GM19463 (cell line): ENCODE measurements at regions not wholly inside any gene's neighbourhood (a gene's known extent, or its start where the extent isn't known, plus 50 kb on each side); places are given as distances from the start of the nearest gene placed in this dataset.

Source experiments
- ATAC-seq: cut with Tn5 transposase; IDR thresholded peaks from one replicate; pipeline ENCODE4 v1.9.1; 2021; ENCODE audit warnings: mild to moderate bottlenecking, moderate library complexity; ENCODE audit not compliant: unreplicated experiment

DNA sequence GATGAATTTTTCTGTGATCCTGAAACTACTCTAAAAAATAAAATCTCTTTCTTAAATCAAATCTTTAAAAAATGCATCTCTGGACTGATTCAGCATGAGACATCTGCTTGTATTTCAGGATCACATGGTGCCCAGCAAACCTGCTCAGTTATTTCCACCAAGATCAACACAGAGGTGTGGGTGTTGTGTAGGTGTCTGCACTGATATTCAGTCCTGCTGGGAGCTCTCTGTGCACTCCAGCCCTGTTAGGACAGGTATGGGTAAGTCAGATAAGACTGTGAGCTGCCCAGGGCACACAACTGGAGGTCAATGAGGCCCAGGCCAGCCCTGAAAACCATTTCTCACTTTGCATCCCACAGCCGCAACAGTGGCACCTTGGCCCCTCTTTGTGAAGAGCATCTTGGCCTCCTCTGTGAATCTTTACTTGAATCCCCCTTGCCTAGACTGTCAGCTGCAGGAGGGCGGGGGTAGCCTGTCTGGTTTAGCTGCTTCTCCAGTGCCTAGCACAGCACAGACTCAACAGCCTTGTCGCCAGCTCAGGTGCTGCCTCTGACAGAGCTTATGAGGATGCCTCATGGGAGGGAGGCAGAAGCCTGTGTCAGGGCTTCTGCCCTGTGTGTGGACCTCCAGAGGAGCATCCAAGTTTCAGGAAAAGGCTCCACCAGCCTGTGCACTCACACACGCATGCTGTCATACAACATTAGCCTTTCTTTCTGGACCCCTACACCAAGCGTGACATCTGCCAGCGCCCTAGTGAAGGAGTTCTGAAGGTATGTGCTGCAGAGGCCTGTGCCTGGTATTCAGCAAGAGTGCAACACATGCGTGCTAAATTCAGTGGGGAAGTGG lies 187.6 kb upstream of the CST7 start:
- ATAC-seq = no peak

DNA sequence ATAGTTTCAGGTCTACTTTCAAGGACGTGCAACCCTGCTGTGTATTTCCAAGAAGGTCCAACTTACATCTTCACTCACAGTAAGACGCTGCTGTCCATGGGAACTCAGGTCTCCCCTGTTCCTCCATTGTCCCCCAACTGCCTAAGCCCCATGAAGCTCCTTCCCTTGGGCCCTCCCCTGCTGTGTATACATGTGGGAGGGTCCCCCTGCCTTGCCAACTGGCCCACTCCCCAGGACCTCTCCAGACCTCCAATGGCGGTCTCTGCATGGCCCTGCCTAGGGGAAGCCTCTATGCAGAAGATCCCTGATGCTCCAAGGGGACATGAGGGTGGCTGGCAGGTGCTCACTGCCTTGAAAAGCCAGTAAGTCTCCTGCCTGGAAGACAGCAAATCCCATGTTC lies 186.7 kb upstream of the CST7 start:
- no peak for ATAC-seq

DNA sequence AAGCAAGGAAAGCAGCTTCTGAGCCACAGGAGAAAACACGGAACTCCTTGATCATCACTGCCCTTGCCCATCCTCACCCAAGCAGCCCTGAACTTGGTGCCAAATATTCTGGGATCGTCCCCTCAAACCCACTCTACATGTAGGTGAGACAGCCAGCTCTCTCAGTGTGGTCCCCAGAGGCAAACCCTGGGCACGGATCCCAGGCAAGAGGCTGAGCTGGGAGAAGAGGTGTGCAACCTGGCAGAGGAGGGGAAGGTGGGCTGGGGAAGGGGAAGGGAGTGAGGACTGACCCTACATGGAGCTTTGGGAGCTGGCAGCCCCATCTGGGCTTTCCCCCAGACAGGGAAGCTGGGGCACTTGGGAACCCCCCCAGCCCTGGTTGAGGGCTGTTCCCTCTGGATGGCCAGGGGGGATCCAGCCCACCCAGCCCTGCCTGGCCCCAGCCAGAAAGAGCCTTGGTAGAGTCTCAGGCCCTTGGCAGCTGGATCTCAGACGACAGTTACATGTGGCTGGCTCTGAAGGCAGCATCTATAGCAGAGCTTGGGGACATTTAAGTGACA lies 186.2 kb upstream of the CST7 start:
- no peak for ATAC-seq

DNA sequence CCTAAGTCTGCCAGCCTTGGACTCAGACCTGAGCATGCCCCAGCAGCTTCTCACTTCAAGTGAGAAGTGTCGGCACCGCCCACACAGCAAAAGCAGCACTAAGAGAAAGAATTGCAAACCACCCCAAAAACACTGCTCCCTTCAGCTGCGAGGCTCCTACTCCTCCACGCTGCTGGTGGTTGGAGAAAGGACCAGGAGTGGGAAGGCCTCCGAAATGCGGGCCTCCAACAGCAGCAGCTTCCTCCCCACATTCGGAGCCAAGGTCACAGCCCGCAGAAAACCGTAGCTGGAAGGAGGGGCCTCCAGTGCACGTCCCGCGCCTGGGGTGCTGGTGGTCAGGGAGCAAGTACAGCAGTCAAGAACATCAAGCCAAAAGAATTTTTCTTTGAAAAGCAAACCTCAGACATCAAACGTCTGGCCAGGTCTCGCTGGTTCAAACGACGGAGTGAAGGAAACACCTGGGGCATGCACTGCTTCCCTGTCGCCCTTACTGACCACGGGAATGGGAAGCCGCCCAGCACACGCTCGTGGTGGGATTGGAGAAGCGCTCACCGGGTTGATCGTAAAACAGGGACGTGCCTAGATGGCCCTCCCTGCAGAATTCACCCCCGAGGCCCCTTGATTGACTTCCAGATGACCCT lies 185.6 kb upstream of the CST7 start:
- ATAC-seq = no peak

DNA sequence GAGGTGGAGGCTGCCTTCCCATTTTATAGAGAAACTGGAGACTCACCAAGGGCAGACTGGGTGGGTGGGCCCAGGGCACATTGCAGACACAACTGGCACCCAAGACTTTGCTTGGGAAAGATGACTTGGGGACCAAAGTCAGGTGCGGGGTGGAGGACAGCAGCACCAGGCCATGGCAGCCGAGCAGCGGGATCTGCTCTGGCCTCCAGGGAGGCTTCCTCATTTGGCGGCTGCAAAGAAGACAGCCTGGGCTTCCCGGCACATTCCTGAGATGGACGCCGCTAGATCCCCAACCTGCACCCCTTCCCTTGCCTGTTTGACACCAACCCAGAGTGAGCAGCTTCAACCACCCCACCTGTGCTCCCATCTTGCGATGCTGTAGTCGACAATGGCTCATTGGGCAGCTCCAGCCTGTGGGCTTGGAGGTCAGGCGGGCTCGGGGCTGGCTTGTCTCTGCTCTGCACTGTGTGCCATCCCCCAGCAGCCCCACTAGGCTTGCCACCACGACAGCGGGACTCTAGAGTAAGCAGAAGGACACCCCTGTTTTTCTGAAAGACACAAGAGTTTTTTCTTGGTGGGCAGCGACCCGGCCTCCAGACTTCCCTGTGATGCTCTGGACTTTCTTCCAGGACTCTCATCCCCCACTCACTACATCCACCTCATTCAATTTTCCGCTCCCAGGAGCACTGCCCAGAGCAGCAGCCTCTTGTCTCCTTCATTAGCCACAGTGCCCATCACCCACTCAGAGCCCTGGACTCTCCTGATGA lies 184.9 kb upstream of the CST7 start:
- ATAC-seq = no peak

DNA sequence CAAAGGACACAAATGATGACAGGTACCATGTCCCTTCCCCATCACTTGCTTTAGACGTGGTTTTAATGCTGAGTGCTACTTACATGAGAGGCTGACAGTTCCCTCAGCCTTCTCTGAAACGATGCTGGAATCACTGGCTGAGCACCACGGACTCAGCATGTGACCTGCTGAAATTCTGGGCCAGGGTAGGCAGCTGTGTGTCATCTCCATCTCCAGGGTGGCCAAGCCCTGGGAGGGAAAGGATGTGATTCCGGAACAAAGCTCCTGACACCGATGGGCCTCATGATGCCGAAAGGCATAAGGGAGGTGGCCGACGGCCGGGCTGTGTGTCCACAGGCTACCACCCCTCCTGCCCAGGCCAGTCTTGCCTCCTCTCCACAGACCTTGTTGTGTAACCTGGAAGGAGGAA lies 184.3 kb upstream of the CST7 start:
- no peak for ATAC-seq

DNA sequence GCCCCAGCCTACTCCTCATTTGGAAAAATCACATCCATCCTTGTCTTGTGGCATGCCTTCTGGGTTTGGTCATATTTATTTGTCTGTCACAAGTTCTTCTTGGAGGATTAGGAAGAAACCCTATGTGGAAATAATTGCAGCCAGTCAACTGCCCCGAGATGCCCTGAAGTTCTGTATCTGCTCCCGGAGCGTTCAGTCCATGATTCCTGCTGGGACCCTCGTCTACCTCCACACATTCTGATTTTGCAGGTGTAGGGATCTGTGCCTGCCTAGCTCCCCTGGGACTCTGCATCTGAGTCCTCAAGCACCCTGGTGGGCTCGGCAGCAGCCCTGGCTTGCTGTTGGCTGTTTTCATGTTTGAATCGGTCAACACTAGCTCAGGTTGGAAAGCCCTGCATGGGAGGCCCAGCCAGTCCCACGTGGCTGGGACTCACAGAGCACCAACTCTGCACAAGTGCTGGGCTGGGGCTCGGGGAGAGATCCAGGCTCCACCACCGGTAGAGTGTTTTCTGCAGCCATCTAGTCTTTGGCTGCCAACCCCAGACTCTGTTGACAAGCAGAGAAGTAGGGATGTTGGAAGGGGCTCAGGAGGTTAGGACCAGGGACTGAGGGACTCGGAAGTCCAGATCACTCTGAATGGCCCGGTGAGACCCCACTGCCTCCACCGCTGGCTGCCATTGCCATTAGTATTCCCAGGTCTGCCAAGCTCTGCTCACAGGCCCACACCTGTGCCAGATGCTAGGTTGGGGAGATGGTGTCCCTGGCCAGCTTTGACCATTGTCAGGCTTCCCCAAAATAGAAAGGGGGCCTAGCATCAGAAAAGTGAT lies 183.5 kb upstream of the CST7 start:
- ATAC-seq = no peak

DNA sequence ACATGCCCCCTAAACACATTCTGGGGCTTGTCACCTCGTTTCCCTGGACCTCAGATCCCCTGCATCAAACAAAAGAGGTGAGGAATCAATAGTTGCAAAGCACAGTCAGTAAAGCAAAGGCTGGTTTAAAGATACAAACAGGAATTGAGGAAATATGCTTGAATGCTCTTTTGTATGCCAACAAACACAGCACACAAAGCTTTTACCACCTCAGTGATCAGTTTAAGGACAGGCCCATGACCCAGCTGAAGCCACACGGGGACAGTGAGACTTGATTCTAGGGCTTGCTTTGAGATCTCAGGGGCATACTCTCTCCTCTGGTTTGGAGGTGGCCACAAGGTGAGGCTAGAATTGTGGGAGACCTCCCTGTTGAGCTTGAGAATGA lies 182.9 kb upstream of the CST7 start:
- ATAC-seq = no peak

DNA sequence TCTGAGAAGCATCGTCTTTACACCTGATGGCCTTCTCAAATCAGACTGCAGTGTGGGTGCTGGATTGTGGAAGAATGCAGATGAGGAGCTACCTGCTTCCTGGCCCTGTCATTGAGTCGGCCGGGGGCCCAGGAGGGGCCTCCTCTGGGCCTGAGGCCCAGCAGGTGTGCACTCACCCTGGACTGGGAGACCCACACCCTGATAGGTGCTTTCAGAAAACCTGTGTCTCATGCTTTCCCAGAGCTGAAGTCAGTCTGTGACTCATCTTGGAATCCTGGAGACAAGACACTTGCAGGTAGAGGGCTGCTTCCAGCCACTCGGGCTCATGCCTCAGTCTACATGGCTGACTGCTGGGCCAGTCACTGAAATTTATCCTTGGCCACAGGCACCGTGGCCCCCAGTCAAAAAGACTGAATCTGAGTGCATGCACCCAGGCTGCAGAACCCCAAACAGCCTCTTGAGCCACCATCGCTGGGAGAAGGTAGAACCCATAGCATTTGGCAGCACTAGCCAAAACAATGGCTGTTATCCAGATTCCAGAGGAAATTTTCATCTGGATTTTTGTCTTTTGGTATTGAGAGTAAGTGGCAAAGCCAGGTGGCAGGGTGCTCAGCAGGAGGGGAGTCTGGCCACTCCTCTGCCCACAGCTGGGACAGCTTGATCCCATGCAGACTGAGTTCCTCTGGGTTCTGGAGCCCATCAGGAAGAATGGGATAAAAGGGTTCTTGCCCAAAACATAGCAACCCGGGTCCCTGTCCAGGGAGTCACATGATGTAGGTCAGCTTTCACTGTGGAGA lies 182.0 kb upstream of the CST7 start:
- no peak for ATAC-seq

DNA sequence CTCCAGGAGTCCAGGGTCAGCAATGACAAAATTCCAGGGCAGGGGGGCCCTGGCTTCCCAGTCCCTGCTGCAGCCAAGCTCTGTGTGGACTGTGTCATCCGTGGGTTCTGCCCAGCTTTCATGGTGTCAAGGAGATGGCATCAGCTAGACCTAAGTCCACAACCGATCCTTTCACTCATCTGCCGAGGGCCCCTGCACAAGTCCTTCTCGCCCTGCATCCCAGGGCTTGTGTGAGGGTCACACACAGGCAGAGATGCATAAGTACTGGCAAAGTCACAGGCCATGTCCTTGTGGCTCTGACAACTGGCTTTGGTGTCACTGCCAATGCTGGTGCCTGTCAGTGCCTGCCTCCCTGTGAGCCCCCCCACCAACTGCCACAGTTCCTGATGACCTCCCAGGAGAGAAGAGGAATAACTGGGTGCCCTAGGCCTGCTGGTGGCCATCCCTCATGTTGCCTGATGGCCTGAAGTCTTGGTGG lies 181.4 kb upstream of the CST7 start:
- no peak for ATAC-seq

DNA sequence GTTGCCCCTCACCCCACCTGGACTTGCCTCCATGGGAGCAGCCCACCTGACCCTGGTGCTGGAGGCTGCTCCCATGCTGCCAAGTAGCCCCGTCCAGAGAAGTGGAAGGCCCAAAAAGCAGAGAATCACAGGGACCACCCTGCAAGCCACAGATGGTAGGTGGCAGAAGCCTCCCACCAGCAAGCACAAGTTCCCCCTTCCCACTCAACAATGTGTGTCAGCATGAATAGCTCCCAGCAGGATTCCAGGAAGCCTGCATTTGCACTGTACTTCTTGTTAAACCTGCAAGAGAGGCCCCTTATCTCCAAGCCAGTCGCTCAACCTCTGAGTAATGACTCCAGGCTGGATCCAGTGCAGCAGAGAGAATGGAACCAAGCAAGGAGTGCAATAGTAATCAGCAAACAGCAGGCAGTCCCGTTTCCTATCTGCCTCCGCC lies 180.8 kb upstream of the CST7 start:
- no peak for ATAC-seq

DNA sequence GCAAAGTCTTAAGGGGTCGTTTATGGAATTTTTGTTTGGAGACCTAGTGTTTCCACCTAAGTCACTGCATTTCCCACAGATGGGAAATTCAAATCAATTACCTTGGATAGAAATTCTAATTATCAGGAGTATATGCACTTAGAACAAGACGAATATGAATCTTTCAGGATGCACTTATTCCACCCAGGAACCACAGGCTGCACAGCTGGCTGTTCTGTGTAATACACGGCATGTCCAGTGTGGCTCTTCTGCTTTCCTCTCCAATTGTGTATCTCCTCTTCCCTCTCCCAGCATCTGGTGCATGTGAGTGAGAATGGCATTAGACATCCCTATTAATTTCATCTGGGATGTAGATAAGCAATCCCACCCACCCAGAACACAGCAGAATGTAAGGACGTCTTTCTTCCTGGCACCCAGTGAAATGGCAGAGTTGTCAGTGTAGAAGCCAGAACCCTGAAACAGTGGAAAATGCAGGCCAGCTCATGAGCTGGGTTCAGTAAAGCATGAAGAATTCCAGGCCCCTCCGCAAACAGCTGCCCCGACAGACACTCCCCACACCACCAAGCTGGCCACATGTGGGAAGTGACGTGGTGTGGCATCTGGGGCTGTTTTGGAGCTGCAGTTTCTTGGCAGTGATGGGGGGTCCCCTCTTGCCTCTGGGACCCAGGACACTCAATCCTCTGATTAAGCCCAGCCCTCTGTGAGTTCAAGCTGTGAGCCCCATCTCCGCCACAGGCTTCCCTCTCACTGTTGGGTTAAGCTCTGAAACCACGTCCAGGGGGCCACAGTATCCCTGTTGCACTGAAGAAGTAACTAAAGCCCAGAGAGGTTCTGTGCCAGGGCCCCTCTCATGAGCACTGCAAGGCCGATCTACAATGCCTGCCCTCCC lies 180.1 kb upstream of the CST7 start:
- ATAC-seq = no peak

DNA sequence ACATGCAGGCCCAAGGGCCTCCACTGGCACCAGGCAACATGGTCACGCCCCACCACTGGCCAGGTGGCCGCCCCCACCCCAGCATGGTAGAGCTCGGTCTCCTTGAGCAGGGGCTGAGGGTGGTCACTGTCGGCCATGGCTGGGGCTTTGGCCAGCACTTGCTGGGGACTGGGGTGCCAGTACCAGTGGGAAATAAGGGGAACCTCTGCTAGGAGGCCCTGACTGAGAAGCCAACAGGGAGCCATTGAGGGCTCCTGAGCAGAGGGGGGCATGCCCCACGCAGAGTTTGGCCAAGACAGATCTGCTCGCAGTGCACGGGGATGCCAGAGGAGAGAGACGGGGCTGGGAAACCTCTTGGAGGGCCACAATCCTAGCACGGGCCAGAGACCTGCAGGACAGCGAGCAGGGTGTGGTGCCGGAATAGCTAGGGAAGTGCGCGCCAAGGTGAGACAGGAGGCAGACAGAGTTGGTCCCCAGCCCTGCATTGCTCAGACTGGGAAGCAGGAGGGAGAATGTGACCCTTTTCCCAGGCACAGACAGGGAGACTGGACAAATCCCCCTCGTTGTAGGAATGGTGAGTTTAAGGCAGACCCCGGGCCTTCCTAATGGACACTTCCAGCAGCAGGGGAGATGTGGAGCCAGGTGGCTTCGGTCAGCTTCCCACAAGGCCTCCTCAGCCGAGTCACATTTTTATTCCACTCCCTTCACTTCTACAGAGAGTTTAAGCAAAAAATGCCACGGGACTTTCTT lies 179.0 kb upstream of the CST7 start:
- no peak for ATAC-seq

DNA sequence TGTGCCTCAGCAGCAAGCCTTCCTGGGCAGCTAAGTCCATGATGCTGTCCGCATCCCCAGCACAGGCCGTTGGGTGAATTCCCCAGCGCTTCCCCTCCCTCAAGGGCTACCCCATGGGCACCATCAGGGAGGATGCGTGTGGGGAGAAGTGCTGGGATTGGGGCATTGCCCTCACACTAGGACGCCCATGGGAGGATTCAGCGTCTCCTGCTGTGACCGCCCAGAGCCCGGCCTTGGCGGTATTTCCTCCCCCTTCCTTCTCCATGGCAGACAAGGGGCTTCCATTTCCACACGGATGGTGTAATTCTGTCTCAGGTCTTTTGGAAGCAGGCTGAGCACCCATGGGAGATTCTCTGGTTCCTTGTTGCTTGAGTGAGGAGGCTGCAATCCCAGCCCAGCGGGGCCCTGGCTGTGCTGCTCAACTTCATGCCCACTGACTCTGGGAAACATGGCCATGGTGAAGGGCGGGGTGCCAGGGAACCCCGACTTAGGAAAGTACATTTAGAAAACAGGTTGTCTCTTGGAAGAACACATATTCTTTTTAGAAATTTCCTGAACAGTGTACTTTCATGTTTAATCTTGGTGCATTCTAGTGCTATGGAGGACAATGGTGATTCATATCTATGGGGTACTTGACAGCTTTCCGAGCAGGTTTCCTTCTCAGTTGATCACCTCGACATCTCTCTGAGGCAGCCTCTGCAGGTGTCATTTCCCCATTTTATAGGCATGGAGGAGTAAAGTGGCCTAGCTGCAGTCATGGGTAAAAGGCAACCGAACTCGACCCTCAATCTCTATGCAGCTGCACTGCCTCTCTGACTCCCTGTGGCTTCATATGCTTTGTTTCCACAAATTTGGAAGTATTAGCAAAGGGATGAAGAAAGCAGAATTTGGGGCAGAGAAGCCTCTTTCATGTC lies 178.2 kb upstream of the CST7 start:
- no peak for ATAC-seq

DNA sequence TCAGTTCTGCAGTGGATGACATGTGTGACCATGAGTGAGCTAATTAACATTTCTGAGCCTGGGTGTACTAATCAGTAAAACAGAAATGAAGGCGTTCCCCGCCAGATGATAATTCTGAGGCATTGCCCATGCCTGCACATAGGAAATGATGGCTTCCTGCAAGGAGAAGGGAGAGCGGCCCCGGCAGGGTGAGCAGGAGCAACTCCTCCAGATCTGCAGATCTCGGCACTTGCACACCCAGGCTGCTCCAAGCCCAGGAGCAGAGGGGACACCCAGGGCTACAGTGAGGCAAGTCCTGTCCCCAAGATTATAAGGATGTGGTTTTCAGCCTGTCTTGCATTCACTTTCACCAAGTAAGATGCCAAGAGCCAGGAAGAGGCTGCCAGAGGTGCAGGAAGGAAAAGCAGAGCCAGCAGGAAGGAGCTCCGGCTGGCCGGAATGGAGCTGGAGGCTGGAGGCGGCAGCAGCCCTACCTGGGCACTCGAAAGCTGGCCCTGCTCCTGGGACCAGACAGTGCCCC lies 177.5 kb upstream of the CST7 start:
- no peak for ATAC-seq

DNA sequence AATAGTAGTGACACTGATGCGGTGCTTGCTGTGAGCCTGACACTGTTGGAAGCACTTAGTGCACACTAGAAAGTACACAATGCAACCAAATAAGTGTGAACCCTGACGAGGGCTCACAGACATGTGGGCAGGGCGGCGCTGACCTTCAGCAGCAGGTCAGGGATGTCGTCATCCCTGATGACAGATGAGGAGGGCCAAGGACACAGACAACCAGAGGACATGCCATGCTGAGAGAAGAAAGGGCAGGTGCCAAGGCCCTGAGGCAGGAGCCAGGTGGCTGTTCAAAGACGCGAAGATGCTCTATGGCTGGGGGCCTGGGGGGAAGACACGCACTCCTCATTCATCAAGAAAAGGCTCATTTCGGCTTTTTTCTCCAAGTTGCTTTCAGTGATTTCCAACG lies 176.4 kb upstream of the CST7 start:
- no peak for ATAC-seq

DNA sequence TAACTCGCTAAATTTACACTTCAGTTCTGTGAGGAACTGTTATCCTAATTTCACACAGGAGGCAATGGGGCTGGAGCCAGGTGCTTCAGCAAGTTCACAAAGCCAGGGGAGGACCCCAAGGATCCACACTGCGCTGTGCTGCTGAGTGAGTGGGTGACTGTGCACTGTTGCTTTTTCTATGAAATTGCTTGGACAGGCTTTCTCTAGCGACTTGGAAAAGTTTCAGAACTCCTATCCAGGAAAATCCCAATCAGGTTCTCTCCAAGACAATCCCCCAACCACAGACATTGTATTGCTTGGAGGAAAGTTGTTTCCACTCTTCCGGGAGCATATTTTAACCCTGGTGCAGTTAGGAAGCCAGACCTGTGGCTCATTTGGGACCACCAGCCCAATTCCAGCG lies 175.9 kb upstream of the CST7 start:
- ATAC-seq = no peak
